Activated CD4-positive, alpha-beta T cell treated with anti-CD3 and anti-CD28 coated beads, Interleukin-2, amount 10 ng/mL, durations not matched to agents 24 days and 14 days (primary cell): ENCODE measurements at regions not wholly inside any gene's neighbourhood (a gene's known extent, or its start where the extent isn't known, plus 50 kb on each side); places are given as distances from the start of the nearest gene placed in this dataset.
"Not testable (repeated sequence)": the region's sequence is repeated elsewhere in the genome, so short reads cannot be mapped to it uniquely, and the experiment has no call there.

ENCODE experiments used
- DNase-seq: peaks from one replicate; pipeline ENCODE4 v3.0.0; 2022
- H3K27ac Mint-ChIP-seq: one replicate; pipeline ENCODE4 v1.8.0; 2022; ENCODE audit warnings: mild to moderate bottlenecking, mixed read lengths
- H3K27me3 Mint-ChIP-seq: one replicate; pipeline ENCODE4 v1.8.0; 2022; ENCODE audit warnings: mixed read lengths
- H3K36me3 Mint-ChIP-seq: one replicate; pipeline ENCODE4 v1.8.0; 2022; ENCODE audit warnings: low read depth, mild to moderate bottlenecking, mixed read lengths
- H3K4me1 Mint-ChIP-seq: one replicate; pipeline ENCODE4 v1.8.0; 2021; ENCODE audit warnings: mixed read lengths
- H3K4me3 Mint-ChIP-seq: one replicate; pipeline ENCODE4 v1.8.0; 2022; ENCODE audit warnings: mild to moderate bottlenecking, moderate library complexity, mixed read lengths
- H3K9me3 Mint-ChIP-seq: one replicate; pipeline ENCODE4 v1.8.0; 2021; ENCODE audit warnings: mixed read lengths
- intact Hi-C: fragments of 100-400 bp; cut with micrococcal nuclease; formaldehyde crosslinking; loops from one replicate; pipeline ENCODE4 v1.15.1; 2023

GRCh38 chr12:71385155-71385554, 54.4 kb upstream of the LGR5 start:
- Mint-ChIP-seq H3K4me1 (no peaks in the 10 kb centered on the region), H3K36me3 (no peaks in the 10 kb centered on the region), H3K27me3 (peaks cover 2% of the 10 kb centered on the region), H3K4me3 (no peak overlapping the region), H3K9me3 (no peaks in the 10 kb centered on the region), H3K27ac (no peak overlapping the region)
- DNase-seq: no peak
- intact Hi-C loops: no loop called here

GRCh38 chr12:71376711-71377355, 62.8 kb upstream of the LGR5 start:
- intact Hi-C loops, H3K4me3 Mint-ChIP-seq, H3K27ac Mint-ChIP-seq, DNase-seq, H3K4me1 Mint-ChIP-seq, H3K27me3 Mint-ChIP-seq, H3K36me3 Mint-ChIP-seq, H3K9me3 Mint-ChIP-seq: not testable (repeated sequence)

DNA sequence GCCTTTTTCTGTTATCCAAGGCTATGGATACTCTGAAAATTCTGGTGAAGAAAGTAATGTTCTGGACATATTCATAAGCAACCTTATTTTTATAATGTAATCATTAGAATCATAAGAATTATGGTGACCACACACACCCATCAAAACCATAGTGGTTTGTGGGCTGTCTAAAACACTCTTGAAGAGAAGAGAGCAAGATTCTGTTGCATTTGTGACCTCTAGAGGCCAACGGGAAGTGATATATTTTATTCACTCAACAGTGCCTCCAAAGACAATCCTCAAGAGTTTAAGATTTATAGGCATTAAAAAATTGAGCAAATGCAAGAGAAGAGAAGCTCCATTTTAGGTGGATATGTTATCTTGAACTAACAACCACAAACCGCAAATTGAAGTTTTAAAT, 68.5 kb upstream of the LGR5 start:
- Mint-ChIP-seq H3K4me3 (no peak overlapping the region), H3K36me3 (no peaks in the 10 kb centered on the region), H3K4me1 (no peaks in the 10 kb centered on the region), H3K27me3 (peaks cover 2% of the 10 kb centered on the region), H3K27ac (no peak overlapping the region), H3K9me3 (no peaks in the 10 kb centered on the region)
- intact Hi-C loops: no loop called here
- DNase-seq: no peak

DNA sequence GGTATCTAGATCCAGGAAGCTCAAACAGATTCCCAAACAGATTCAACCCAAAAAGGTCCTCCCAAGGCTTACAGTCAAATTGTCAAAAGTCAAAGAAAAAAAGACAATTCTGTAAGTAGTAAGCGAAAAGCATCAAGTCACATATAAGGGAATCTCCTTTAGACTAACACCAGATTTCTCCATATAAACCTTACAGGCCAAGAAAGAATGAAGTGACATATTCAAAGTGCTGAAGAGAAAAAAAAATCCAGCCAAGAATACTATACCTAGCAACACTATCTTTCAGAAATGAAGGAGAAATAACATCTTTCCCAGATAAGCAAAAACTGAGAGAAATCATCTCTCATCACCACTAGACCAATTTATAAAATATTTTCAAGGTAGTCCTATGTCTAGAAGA, 79.6 kb upstream of the LGR5 start:
- Mint-ChIP-seq H3K9me3 (peaks cover 6% of the 10 kb centered on the region), H3K4me3 (no peak overlapping the region), H3K27me3 (no peaks in the 10 kb centered on the region), H3K27ac (no peak overlapping the region), H3K36me3 (no peaks in the 10 kb centered on the region), H3K4me1 (no peaks in the 10 kb centered on the region)
- intact Hi-C loops: no loop called here
- no peak for DNase-seq

GRCh38 chr12:71356569-71356968, 83.0 kb upstream of the LGR5 start:
- H3K4me1 Mint-ChIP-seq: no peaks in the 10 kb centered on the region
- H3K27me3 Mint-ChIP-seq: no peaks in the 10 kb centered on the region
- no peak for DNase-seq
- intact Hi-C loops: no loop called here
- H3K27ac Mint-ChIP-seq: no peak overlapping the region
- no peak overlapping the region for H3K4me3 Mint-ChIP-seq
- peaks cover 11% of the 10 kb centered on the region for H3K9me3 Mint-ChIP-seq
- H3K36me3 Mint-ChIP-seq: no peaks in the 10 kb centered on the region

DNA sequence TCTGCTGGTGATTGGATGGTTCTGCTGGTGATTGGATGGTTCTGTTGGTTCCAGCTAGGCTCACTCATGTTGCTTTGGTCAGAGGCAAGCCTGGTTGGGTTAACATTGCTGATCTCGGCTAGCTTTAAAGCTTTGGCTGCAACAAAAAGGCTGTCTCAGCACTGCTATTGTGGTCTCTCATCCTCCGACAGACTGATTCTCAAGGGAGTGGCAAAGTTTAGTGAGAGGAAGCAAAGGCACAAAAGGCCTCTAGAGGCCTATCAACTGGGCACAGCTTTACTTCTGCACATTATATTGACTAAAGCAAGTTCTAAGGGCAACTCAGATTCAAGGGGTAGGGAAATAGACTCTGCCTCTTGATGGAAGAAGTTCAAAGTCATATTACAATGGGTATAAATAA, 84.7 kb upstream of the LGR5 start:
- no peaks in the 10 kb centered on the region for H3K4me1 Mint-ChIP-seq
- no peak overlapping the region for H3K4me3 Mint-ChIP-seq
- intact Hi-C loops: no loop called here
- no peak overlapping the region for H3K27ac Mint-ChIP-seq
- no peak for DNase-seq
- H3K27me3 Mint-ChIP-seq: no peaks in the 10 kb centered on the region
- H3K9me3 Mint-ChIP-seq: peaks cover 6% of the 10 kb centered on the region
- no peaks in the 10 kb centered on the region for H3K36me3 Mint-ChIP-seq

GRCh38 chr12:71353607-71354006, 86.0 kb upstream of the LGR5 start:
- Mint-ChIP-seq H3K4me1 (no peaks in the 10 kb centered on the region), H3K9me3 (peaks cover 5% of the 10 kb centered on the region), H3K4me3 (no peak overlapping the region), H3K27ac (no peak overlapping the region), H3K36me3 (no peaks in the 10 kb centered on the region), H3K27me3 (no peaks in the 10 kb centered on the region)
- DNase-seq: no peak
- intact Hi-C loops: no loop called here

GRCh38 chr12:71349950-71350349, 89.6 kb upstream of the LGR5 start:
- Mint-ChIP-seq H3K36me3 (no peaks in the 10 kb centered on the region), H3K9me3 (peaks cover 5% of the 10 kb centered on the region)
- intact Hi-C loops: no loop called here

DNA sequence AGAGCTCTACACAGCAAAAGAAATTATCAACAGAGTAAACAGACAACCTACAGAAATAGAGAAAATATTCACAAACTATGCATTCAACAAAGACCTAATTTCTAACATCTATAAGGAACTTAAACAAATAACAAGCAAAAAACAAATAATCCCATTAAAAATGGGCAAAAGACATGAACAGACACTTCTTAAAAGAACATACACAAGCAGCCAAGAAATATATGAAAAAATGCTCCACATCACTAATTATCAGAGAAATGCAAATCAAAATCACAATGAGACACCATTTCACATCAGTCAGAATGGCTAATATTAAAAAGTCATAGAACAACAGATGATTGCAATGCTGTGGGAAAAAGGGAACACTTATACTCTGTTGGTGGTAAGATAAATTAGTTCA, 100.7 kb upstream of the LGR5 start:
- no peaks in the 10 kb centered on the region for H3K4me1 Mint-ChIP-seq
- no peak overlapping the region for H3K4me3 Mint-ChIP-seq
- H3K27ac Mint-ChIP-seq: no peak overlapping the region
- no peaks in the 10 kb centered on the region for H3K9me3 Mint-ChIP-seq
- DNase-seq: no peak
- H3K27me3 Mint-ChIP-seq: no peaks in the 10 kb centered on the region
- intact Hi-C loops: no loop called here
- no peaks in the 10 kb centered on the region for H3K36me3 Mint-ChIP-seq

More at GRCh38 chr12:71349950-71350349, 89.6 kb upstream of the LGR5 start:
- DNase-seq: no peak
- no peaks in the 10 kb centered on the region for H3K27me3 Mint-ChIP-seq
- no peak overlapping the region for H3K4me3 Mint-ChIP-seq
- no peak overlapping the region for H3K27ac Mint-ChIP-seq
- H3K4me1 Mint-ChIP-seq: no peaks in the 10 kb centered on the region

DNA sequence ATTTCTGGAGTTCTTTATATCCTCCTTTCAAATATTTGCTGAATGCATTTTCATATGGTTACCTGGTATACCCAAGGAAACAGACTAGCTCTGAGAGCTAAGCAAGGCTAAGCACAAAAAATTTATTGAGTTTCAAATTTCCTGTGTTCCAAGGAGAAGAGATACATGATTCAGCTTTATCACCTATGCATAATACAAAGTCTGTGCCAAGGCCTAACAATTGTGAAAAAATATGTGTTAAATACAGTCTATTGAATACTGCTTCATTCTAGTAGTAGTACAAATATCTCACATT, 103.7 kb upstream of the LGR5 start:
- Mint-ChIP-seq H3K27ac (no peak overlapping the region), H3K9me3 (no peaks in the 10 kb centered on the region), H3K27me3 (no peaks in the 10 kb centered on the region), H3K4me1 (no peaks in the 10 kb centered on the region), H3K36me3 (no peaks in the 10 kb centered on the region), H3K4me3 (no peak overlapping the region)
- DNase-seq: no peak
- intact Hi-C loops: no loop called here

DNA sequence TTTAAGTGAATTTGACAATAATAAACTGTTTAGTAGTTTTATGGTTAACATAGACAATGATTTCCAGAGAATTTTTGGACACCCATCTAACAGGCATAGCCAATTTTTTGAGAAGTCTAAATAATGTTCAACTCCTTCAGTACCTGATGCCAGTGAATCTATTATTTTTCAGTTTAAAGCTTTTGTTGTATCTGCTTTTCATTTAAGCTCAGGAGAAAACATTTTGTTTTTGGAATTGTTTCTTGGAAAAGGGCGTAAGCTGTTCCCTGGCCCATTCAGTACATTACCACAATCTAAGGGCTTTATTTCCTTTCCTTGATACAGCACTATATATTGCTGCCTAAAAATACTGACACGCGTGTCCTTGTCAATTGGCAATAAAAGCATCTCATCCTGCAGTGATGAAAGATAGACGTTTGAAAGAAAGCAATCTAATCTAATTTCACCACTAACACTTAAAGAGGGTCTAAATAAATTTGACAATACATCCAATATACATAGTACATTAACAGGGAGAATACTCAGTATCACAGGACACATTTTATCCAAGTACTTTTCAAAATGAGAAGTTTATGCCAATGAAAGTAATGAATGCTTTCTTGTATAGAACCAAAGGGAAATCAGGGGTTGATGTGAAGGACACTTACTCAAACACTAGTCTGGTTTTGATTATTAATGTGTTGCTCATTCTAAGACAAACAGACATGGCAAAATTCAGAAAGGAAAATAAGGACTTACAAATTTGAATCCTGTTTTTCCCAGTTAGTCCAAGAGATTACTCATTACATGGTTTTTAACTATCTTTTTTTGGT, 104.2 kb upstream of the LGR5 start:
- no peaks in the 10 kb centered on the region for H3K36me3 Mint-ChIP-seq
- DNase-seq: no peak
- intact Hi-C loops: no loop called here
- H3K27me3 Mint-ChIP-seq: no peaks in the 10 kb centered on the region
- H3K4me1 Mint-ChIP-seq: no peaks in the 10 kb centered on the region
- no peak overlapping the region for H3K4me3 Mint-ChIP-seq
- no peaks in the 10 kb centered on the region for H3K9me3 Mint-ChIP-seq
- H3K27ac Mint-ChIP-seq: no peak overlapping the region

DNA sequence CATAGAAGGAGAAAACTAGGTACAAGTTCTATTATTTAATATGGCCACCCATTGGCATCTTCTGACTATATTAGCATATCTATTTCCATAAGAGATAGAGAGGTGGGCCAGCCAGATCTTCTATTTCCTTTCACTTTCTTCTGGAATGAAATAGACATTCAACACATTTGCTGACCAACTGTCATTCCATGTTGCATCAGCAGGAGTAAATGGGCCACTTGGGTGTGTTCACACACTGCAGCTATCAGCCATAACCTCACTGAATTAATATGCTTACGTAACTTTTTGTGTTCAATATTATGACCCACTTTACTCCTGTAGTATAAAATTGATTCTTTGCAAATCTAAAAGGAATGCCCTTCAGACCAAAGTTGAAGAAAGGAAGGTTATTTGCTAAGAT, 106.2 kb upstream of the LGR5 start:
- intact Hi-C loops: no loop called here
- Mint-ChIP-seq H3K4me3 (no peak overlapping the region), H3K9me3 (no peaks in the 10 kb centered on the region), H3K4me1 (no peaks in the 10 kb centered on the region), H3K27ac (no peak overlapping the region), H3K27me3 (no peaks in the 10 kb centered on the region), H3K36me3 (no peaks in the 10 kb centered on the region)
- no peak for DNase-seq

DNA sequence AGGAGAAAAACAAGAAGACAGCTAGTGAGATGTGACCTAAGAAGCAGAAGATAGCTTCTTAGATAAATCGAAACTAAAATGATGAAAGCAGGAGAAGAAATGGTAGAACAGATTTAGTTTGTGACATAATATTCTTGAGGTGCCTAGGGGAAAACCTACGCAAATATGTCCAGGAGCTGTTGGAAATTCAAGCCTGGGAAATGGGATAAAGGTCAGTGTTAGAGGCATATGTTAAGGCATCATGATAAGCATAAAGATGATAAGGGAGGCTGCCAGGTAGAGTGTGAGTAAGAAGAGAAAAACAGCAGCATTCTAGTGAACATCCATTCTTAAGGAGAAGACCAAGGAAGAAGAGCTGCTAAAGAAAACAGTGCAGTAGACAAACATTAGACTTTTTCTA, 109.6 kb upstream of the LGR5 start:
- H3K4me3 Mint-ChIP-seq: no peak overlapping the region
- no peaks in the 10 kb centered on the region for H3K27me3 Mint-ChIP-seq
- H3K9me3 Mint-ChIP-seq: no peaks in the 10 kb centered on the region

DNA sequence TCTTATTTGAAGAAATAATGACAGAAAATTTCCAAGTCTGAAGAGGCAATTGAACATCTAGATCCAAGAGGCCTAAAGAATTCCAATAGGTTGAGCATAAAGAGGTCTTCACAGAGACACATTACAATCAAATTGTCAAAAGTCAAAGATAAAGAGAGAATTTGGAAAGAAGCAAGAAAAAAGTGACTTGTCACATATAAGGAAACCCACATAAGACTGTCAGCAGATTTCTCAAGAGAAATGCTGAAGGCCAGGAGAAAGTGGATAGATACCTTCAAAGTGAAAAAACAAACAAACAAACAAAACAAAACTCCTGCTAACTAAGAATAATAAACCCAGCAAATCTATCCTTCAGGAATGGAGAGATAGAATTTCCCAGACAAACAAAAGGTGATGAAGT, 118.1 kb upstream of the LGR5 start:
- intact Hi-C loops: no loop called here
- no peak overlapping the region for H3K27ac Mint-ChIP-seq
- no peaks in the 10 kb centered on the region for H3K27me3 Mint-ChIP-seq
- no peaks in the 10 kb centered on the region for H3K4me1 Mint-ChIP-seq
- no peak for DNase-seq
- no peaks in the 10 kb centered on the region for H3K36me3 Mint-ChIP-seq
- peaks cover 9% of the 10 kb centered on the region for H3K9me3 Mint-ChIP-seq
- no peak overlapping the region for H3K4me3 Mint-ChIP-seq

More for the DNA sequence above, 109.6 kb upstream of the LGR5 start:
- DNase-seq: no peak
- Mint-ChIP-seq H3K36me3 (no peaks in the 10 kb centered on the region), H3K27ac (no peak overlapping the region), H3K4me1 (no peaks in the 10 kb centered on the region)
- intact Hi-C loops: no loop called here

DNA sequence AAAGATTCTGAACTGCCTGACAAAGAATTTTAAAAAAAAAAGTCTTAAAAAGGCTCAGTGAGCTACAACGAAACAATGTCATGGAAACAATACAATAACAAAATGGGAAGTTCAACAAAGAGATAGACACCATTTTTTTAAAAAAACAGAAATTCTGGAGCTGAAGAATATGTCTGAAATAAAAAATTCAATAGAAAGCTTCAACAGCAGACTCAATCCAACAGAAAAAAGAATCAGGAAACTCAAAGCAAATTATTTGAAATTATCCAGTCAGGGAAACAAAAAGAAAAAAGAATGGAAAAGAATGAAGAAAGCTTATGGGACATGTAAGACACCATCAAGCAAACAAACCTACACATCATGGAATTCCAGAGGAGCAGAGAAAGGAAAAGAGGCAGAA, 118.5 kb upstream of the LGR5 start:
- H3K27me3 Mint-ChIP-seq: no peaks in the 10 kb centered on the region
- no peak overlapping the region for H3K27ac Mint-ChIP-seq
- H3K9me3 Mint-ChIP-seq: peaks cover 9% of the 10 kb centered on the region
- H3K36me3 Mint-ChIP-seq: no peaks in the 10 kb centered on the region
- no peaks in the 10 kb centered on the region for H3K4me1 Mint-ChIP-seq
- intact Hi-C loops: no loop called here
- H3K4me3 Mint-ChIP-seq: no peak overlapping the region
- DNase-seq: no peak
